Ramos (cell line): ENCODE measurements at regions not wholly inside any gene's neighbourhood (a gene's known extent, or its start where the extent isn't known, plus 50 kb on each side); places are given as distances from the start of the nearest gene placed in this dataset.
"Not testable (repeated sequence)": the region's sequence is repeated elsewhere in the genome, so short reads cannot be mapped to it uniquely, and the experiment has no call there.

ENCODE experiments used
- in situ Hi-C: fragments of 300-500 bp; cut with MboI; formaldehyde crosslinking; loops from one replicate; pipeline ENCODE4 v1.14.3; 2022; ENCODE audit warnings: low sequenced_read_pairs; ENCODE audit not compliant: unreplicated experiment

GRCh38 chr3:154708554-154708953 lies 278.6 kb upstream of the GPR149 start:
- in situ Hi-C loops = no loop called here

GRCh38 chr3:154701055-154701454 lies 271.1 kb upstream of the GPR149 start:
- in situ Hi-C loops = no loop called here

GRCh38 chr3:154690413-154690812 lies 260.4 kb upstream of the GPR149 start:
- in situ Hi-C loops = no loop called here

GRCh38 chr3:154684440-154684839 lies 254.4 kb upstream of the GPR149 start:
- in situ Hi-C loops = no loop called here

- in situ Hi-C loops = no loop called here
Observed at GRCh38 chr3:154684021-154684420, 254.0 kb upstream of the GPR149 start.

GRCh38 chr3:154678041-154678654 lies 248.2 kb upstream of the GPR149 start:
- in situ Hi-C loops = no loop called here

GRCh38 chr3:154668835-154669234 lies 238.8 kb upstream of the GPR149 start:
- in situ Hi-C loops = no loop called here

- in situ Hi-C loops = no loop called here
Observed at GRCh38 chr3:154668187-154668586, 238.2 kb upstream of the GPR149 start.

GRCh38 chr3:154666542-154666941 lies 236.6 kb upstream of the GPR149 start:
- in situ Hi-C loops = no loop called here

- in situ Hi-C loops = no loop called here
Observed at GRCh38 chr3:154664714-154665113, 234.7 kb upstream of the GPR149 start.

- in situ Hi-C loops = no loop called here
Observed at GRCh38 chr3:154662851-154663250, 232.9 kb upstream of the GPR149 start.

- in situ Hi-C loops = no loop called here
Observed at GRCh38 chr3:154660811-154661210, 230.8 kb upstream of the GPR149 start.

GRCh38 chr3:154658000-154658399 lies 228.0 kb upstream of the GPR149 start:
- in situ Hi-C loops = no loop called here

- in situ Hi-C loops = no loop called here
Observed at GRCh38 chr3:154657218-154657617, 227.2 kb upstream of the GPR149 start.

GRCh38 chr3:154656486-154656885 lies 226.5 kb upstream of the GPR149 start:
- in situ Hi-C loops = no loop called here

- in situ Hi-C loops = no loop called here
Observed at GRCh38 chr3:154642145-154642544, 212.2 kb upstream of the GPR149 start.

- in situ Hi-C loops = no loop called here
Observed at GRCh38 chr3:154625756-154626155, 195.8 kb upstream of the GPR149 start.

GRCh38 chr3:154619621-154620020 lies 189.6 kb upstream of the GPR149 start:
- in situ Hi-C loops = not testable (repeated sequence)

GRCh38 chr3:154616298-154616697 lies 186.3 kb upstream of the GPR149 start:
- in situ Hi-C loops = no loop called here

- in situ Hi-C loops = no loop called here
Observed at GRCh38 chr3:154615471-154615870, 185.5 kb upstream of the GPR149 start.

GRCh38 chr3:154614601-154615000 lies 184.6 kb upstream of the GPR149 start:
- in situ Hi-C loops = no loop called here

- in situ Hi-C loops = no loop called here
Observed at GRCh38 chr3:154614078-154614477, 184.1 kb upstream of the GPR149 start.

GRCh38 chr3:154602241-154602640 lies 172.3 kb upstream of the GPR149 start:
- in situ Hi-C loops = no loop called here
